Muscle layer of duodenum (tissue), 2 donors: ENCODE measurements at regions not wholly inside any gene's neighbourhood (a gene's known extent, or its start where the extent isn't known, plus 50 kb on each side); places are given as distances from the start of the nearest gene placed in this dataset.
A peak's percentile ranks its signal among the peaks of the same experiment; 100 is the strongest.

Source experiments
- H3K27ac ChIP-seq: one replicate; pipeline ENCODE4 v1.7.0; 2013; ENCODE audit warnings: mild to moderate bottlenecking, low read length
- H3K27me3 ChIP-seq: one replicate; pipeline ENCODE4 v1.7.0; 2013; ENCODE audit warnings: low read depth, mild to moderate bottlenecking, control low read depth, low read length
- H3K36me3 ChIP-seq, 2 donors: one replicate each; pipeline ENCODE4 v1.7.0; 2013; ENCODE audit warnings: low read length in 2 of 2, control low read depth in 1 of 2, mild to moderate bottlenecking in 1 of 2; ENCODE audit not compliant: insufficient read depth in 2 of 2, control insufficient read depth in 1 of 2
- H3K4me1 ChIP-seq, 2 donors: one replicate each; pipeline ENCODE4 v1.7.0; 2013; ENCODE audit warnings: low read length in 2 of 2, mild to moderate bottlenecking in 2 of 2, control low read depth in 1 of 2, moderate library complexity in 1 of 2; ENCODE audit not compliant: insufficient read depth in 2 of 2, control insufficient read depth in 1 of 2
- H3K4me3 ChIP-seq, 2 donors: one replicate each; pipeline ENCODE4 v1.7.0; 2013; ENCODE audit warnings: low read length in 2 of 2, low read depth in 1 of 2, mild to moderate bottlenecking in 1 of 2
- H3K9me3 ChIP-seq, 2 donors: one replicate each; pipeline ENCODE4 v1.7.0; 2013; ENCODE audit warnings: low read length in 2 of 2, control low read depth in 1 of 2, mild to moderate bottlenecking in 1 of 2; ENCODE audit not compliant: control insufficient read depth in 1 of 2
- donor health status: healthy.

GRCh38 chr18:48468151-48468550 is 59.0 kb upstream of the ZBTB7C start:
- H3K4me1 ChIP-seq: no peaks in the 10 kb centered on the region

GRCh38 chr18:48467231-48467630 is 58.0 kb upstream of the ZBTB7C start:
- Histone ChIP-seq H3K36me3 (no peaks in the 10 kb centered on the region), H3K4me3 (no peak overlapping the region), H3K4me1 (no peaks in the 10 kb centered on the region), H3K27me3 (no peaks in the 10 kb centered on the region), H3K9me3 (peaks cover 0 to 2% of the 10 kb centered on the region in 2 donors), H3K27ac (no peak overlapping the region)

More at GRCh38 chr18:48468151-48468550, 59.0 kb upstream of the ZBTB7C start:
- Histone ChIP-seq H3K36me3 (no peaks in the 10 kb centered on the region), H3K27me3 (no peaks in the 10 kb centered on the region), H3K27ac (no peak overlapping the region), H3K4me3 (no peak overlapping the region), H3K9me3 (peaks cover 0 to 5% of the 10 kb centered on the region in 2 donors)

GRCh38 chr18:48462510-48462909 is 53.3 kb upstream of the ZBTB7C start:
- no peak overlapping the region for H3K4me3 ChIP-seq

GRCh38 chr18:48460929-48461583 is 51.9 kb upstream of the ZBTB7C start:
- Histone ChIP-seq H3K4me1 (peaks cover 0 to 4% of the 10 kb centered on the region in 2 donors), H3K4me3 (no peak overlapping the region), H3K36me3 (no peaks in the 10 kb centered on the region), H3K27me3 (no peaks in the 10 kb centered on the region), H3K9me3 (no peaks in the 10 kb centered on the region), H3K27ac (peak overlapping the region; percentile 9)

More at GRCh38 chr18:48462510-48462909, 53.3 kb upstream of the ZBTB7C start:
- Histone ChIP-seq H3K36me3 (no peaks in the 10 kb centered on the region), H3K27me3 (no peaks in the 10 kb centered on the region), H3K27ac (no peak overlapping the region), H3K4me1 (peaks cover 0 to 4% of the 10 kb centered on the region in 2 donors), H3K9me3 (no peaks in the 10 kb centered on the region)

GRCh38 chr18:48459465-48459864 is 50.3 kb upstream of the ZBTB7C start:
- H3K4me1 ChIP-seq: peaks cover 0 to 4% of the 10 kb centered on the region in 2 donors
- H3K27ac ChIP-seq: no peak overlapping the region
- H3K9me3 ChIP-seq: no peaks in the 10 kb centered on the region
- no peak overlapping the region for H3K4me3 ChIP-seq
- H3K27me3 ChIP-seq: no peaks in the 10 kb centered on the region
- H3K36me3 ChIP-seq: no peaks in the 10 kb centered on the region

GRCh38 chr18:48459016-48459415 is 49.8 kb upstream of the ZBTB7C start:
- Histone ChIP-seq H3K27ac (no peak overlapping the region), H3K27me3 (no peaks in the 10 kb centered on the region), H3K9me3 (no peaks in the 10 kb centered on the region), H3K4me3 (no peak overlapping the region), H3K36me3 (no peaks in the 10 kb centered on the region), H3K4me1 (peaks cover 0 to 4% of the 10 kb centered on the region in 2 donors)
